AG04450 (cell line): ENCODE measurements at regions not wholly inside any gene's neighbourhood (a gene's known extent, or its start where the extent isn't known, plus 50 kb on each side); places are given as distances from the start of the nearest gene placed in this dataset.

Source experiments
- CTCF ChIA-PET: fragments of 300-600, 350-600 bp; formaldehyde crosslinking; extraction: SDS; loops from one replicate; lab custom pipeline; 2022; ENCODE audit warnings: antibody characterized with exemption, inconsistent platforms; lab: Charles Lee
- POLR2A ChIA-PET: fragments of 350-600 bp; formaldehyde crosslinking; extraction: SDS; loops from one replicate; lab custom pipeline; 2021; ENCODE audit warnings: antibody characterized with exemption, inconsistent platforms; lab: Yijun Ruan, JAX
- DNase-seq: peaks from one replicate; pipeline ENCODE4 v3.0.0-alpha.2; 2011; ENCODE audit warnings: low read depth, low spot score
- H3K27ac ChIP-seq: one replicate; pipeline ENCODE4 v1.5.1; 2012; ENCODE audit warnings: low read depth, low read length, control low read depth
- H3K27me3 ChIP-seq: one replicate; pipeline ENCODE4 v1.6.0; 2012; ENCODE audit warnings: low read length; ENCODE audit not compliant: control insufficient read depth, insufficient read depth
- H3K4me3 ChIP-seq: 2 replicates; pipeline ENCODE4 v1.5.1; 2011; ENCODE audit warnings: mild to moderate bottlenecking, low read depth, low read length, control low read depth
- H3K9me3 ChIP-seq: 2 replicates; pipeline ENCODE4 v1.5.1; 2012; ENCODE audit warnings: low read length; ENCODE audit not compliant: control insufficient read depth, insufficient read depth
- CTCF ChIP-seq: IDR thresholded peaks from 2 replicates; pipeline ENCODE4 v1.5.1; 2011; ENCODE audit warnings: low read depth, low read length, control low read depth, inconsistent platforms

DNA sequence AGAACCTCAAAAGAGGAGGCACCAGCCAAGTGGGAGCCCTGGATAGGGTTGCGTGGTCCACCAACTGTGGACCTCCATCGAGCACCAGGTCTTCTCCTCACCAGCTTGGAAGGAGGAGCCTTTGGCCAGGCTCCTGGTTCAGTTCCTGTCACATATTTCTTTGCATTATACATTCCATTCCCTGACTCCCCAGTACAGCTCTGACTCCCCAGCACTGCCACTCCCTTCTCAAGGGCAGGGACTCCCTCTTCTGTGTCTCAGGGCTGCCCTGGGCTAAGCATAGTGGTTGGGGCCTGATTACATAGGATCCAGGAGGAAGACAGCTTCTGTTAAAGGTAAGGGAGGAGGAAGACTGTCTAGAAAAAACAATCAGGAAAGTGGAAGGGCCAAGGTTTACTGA is 91.1 kb downstream of the MRPL14 start:
- Histone ChIP-seq H3K4me3 (no peak overlapping the region), H3K27ac (no peak overlapping the region), H3K9me3 (no peaks in the 10 kb centered on the region), H3K27me3 (no peaks in the 10 kb centered on the region)
- ChIA-PET POLR2A (no interaction called here), CTCF (no interaction called here)
- TF ChIP-seq CTCF, result no peak
- DNase-seq, result no peak

DNA sequence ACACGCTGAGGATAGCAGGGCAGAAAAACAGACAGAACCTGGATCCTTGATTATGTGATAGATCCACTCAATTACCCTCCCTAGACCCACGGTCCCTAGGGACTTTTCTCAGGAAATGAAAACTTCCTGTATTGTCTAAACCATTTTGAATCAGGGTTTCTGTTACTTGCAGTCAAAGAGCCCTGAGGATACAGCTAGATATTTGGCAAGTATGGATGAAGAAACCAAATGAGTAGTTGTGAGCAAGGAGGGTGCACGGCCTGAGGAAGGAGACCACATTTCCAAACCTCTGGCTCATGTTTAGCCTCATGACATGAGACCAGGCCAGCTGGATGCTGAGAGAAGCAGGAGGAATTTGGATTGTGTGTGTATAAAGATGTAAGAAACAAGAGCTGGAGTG is 91.6 kb downstream of the MRPL14 start:
- DNase-seq, result no peak
- no peak for TF ChIP-seq CTCF
- Histone ChIP-seq H3K4me3 (no peak overlapping the region), H3K9me3 (no peaks in the 10 kb centered on the region), H3K27me3 (no peaks in the 10 kb centered on the region), H3K27ac (no peak overlapping the region)
- ChIA-PET POLR2A (no interaction called here), CTCF (interaction anchor here (0.5 kb wide), 1 partner anchor 39 kb away, joined by 3 read pairs; no protein-coding TSS in a partner anchor)

DNA sequence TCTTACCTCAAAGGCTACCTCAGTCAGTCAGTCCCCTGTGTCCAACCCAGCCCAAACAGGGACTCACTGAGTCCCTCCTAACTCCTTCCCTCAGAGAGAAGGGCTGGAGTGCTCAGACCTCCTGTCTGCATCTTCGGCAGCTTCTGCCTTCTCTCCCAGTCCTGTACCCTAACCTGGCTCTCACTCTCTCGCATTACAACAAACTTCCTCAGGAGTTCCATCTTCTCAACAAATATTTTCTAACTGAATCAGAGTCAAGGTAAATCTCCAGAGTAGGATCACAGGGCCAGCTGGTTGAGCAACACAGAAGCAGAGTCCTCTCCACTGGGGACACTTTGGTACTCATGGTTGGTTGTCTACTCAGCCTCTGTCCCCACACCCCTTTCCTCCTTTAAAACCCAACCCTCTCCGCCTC is 92.3 kb downstream of the MRPL14 start:
- TF ChIP-seq CTCF, result no peak
- ChIA-PET POLR2A (no interaction called here), CTCF (interaction anchor here (0.5 kb wide), 1 partner anchor 40 kb away, joined by 3 read pairs; no protein-coding TSS in a partner anchor)
- no peak for DNase-seq
- Histone ChIP-seq H3K27me3 (no peaks in the 10 kb centered on the region), H3K4me3 (no peak overlapping the region), H3K9me3 (no peaks in the 10 kb centered on the region), H3K27ac (peak overlapping the region; percentile 21)

DNA sequence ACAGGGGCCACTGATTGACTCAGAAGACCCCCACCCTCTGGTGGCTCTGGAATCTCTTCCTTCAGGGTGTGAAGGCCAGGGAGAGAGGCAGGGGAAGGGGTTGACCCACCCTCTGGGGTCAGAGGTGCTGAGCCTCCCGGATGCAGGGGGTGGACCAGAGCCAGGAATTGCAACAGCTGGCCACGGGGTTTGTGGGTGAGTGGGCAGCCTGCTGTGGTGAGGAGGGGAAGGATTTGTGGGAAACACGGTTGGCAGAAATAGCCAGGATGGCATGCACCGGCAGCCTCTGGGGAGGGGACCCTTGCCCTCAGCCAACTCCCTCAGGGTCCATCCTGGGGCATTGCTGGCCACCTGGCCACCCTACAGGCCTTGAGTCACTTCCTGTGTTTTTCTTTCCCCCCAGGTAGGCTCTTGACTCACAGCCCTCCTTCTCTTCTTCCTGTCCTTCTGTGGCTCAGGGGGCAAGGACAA is 92.8 kb downstream of the MRPL14 start:
- CTCF ChIA-PET, result no interaction called here

More for the DNA sequence above, 92.8 kb downstream of the MRPL14 start:
- no peak overlapping the region for H3K4me3 ChIP-seq
- no peaks in the 10 kb centered on the region for H3K27me3 ChIP-seq
- peak overlapping the region; percentile 21 for H3K27ac ChIP-seq
- H3K9me3 ChIP-seq, result no peaks in the 10 kb centered on the region
- DNase-seq, result no peak
- TF ChIP-seq CTCF, result no peak
- POLR2A ChIA-PET, result no interaction called here
